HG02642 (cell line): ENCODE measurements at regions not wholly inside any gene's neighbourhood (a gene's known extent, or its start where the extent isn't known, plus 50 kb on each side); places are given as distances from the start of the nearest gene placed in this dataset.

ENCODE experiments used
- ATAC-seq: cut with Tn5 transposase; IDR thresholded peaks from one replicate; pipeline ENCODE4 v1.9.1; 2021; ENCODE audit warnings: mild to moderate bottlenecking; ENCODE audit not compliant: unreplicated experiment, poor library complexity

DNA sequence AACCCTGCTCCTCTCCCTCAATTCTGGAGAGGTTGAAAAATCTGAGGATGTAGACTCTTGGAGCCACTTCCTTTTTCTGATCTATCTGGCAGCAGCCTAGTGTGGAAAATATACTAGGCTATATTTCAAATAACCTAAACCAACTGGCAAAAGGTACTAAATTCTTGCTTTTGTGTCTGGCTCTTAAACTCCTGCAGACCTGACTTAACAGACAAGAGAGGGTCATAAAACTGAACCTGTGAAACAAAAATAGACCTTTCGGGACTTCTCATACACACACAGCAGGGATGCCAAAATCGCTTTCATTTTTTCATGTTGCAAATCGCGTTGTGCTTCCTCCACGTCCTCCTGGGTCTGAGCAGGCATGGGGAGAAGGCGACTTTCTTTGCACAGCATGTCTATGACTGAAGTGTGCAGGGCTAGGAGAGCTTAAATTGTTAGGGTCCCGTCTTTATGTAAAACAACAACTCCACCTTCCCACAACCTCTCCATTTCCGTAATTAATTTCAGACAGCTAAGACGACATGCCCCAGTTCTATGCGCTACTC, 520.7 kb upstream of the PSMD7 start:
- no peak for ATAC-seq

DNA sequence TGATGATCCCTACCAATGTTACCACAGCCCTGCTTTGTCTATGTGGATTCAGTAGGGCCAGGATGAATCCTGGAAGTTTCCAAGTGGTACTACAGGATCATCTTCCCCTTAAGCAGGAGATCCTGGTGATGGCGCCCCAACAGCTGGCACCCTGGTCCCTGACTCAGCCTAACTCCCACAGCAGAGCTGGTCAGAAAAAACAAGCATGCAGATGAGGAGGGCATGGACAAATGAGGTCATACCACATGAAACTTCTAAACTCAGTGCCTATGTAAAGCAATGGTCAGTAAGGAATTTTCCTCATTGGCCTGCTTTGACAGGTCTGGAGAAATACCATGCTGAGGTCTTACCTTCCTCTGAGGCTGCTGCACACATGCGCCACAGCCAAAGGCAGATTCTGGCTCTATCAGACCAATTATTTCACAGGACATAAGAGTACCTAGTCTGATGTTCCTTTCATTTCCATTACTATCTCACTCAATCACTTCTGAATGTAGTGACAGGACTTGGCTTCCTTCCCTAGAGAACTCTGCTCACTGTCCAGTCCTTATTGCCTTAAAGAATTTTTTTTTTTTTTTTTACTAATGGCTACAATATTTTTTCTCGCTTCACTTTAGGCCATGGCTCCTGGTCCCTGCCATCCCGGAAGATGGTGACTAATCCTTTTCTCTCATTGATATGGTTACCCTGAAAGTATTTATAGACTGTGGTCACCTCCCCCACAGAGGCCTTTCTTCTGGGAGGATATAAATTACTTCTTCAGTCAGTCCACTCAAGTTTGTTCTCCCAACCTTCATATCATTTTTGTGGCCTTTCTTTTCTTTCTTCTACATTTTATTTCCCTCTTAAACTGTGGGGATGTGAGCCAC, 525.2 kb upstream of the PSMD7 start:
- no peak for ATAC-seq

DNA sequence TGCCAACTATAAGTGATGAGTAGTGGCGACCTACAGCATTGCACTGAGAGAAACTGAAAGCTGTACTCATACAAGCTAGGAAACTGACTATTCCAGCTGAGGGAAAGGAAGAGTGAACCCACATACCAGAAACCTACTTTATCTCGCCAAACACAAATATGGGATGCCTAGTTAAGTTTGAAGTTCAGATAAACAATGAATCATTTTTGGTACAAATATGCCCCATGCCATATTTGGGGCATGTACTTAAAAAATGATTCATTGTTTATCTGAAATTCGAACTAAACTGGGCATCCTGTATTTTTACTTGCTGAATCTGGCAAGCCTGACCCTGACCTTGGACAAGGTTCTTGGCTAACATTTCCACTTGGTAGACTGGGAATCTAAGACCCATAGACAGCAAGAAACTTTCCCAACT, 527.8 kb upstream of the PSMD7 start:
- ATAC-seq: no peak

DNA sequence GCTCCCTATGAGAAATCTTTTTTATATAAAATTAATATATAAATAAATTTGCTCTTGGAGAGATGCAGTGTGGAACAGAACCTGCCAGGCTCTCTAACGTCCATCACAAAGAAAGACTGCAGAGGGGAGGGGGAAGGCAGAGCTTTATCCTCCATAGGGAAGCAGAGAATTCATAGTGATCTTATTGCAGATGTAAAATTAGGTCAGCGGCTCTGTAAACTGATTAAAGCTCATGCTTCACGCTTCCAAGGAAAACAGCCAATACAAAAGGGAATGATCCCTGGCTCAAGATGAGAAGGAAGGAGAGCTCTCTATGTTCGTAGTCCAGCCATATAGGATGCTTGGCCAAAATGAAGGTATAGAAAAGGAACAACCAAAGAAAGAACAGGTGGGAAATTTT, 532.3 kb upstream of the PSMD7 start:
- no peak for ATAC-seq

DNA sequence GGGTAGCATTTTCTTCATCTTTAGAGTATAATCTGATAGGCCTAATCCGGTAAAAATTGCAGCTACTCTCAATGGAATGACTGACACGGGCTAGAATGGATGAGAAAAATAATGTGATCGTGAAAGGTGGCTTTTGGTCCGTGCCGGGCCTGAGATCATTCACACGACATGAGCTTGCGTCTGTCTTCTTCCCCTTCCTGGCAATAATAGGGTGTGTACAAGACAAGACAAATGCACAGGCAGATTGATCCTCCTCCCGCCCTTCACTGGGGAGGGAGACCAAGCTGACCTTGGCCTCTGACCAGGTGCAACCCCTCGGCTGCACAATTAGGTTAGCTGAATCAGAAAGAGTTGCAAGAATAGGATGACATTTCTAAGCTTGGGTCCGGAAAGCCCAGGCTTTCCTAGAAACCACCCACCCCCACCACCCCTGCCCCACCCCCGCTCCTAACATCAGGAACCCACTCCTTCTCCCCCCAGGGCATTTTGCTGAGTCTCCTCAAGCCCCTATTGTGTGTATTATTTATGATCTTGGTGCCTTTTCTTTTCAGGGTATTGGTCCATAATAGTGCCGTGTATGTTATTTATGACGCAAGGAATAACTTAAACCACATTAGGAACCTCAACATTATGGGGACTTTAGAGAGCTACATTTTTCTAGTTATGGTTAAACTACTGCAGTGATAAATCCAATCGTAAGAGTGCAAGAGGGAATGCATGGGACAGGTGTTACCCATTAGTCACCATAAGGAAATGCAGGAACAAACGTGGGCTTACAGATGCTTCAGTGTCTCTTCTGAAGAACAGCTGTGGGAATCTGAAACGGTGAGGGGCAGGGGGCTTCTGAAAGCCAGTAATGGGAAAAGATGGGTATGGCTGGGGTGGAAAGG, 540.1 kb upstream of the PSMD7 start:
- ATAC-seq: no peak

DNA sequence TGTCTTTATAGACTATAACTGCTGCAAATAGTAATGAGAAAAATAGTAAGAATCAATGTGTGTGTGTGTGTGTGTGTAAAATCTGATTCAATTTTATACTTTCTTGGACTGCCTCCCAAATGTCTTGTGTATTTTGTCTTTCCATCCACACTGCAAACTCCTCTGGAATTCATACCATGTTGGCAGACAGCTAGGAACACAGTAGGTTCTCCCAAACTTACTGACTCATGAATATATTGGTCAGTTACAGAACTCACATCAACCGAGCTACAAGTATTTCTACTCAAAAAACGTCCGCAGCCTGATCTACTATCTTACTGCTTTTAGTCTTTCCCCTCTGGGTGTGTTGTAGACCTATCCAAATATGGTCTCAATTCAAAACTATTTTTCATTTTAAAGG, 542.7 kb upstream of the PSMD7 start:
- no peak for ATAC-seq

DNA sequence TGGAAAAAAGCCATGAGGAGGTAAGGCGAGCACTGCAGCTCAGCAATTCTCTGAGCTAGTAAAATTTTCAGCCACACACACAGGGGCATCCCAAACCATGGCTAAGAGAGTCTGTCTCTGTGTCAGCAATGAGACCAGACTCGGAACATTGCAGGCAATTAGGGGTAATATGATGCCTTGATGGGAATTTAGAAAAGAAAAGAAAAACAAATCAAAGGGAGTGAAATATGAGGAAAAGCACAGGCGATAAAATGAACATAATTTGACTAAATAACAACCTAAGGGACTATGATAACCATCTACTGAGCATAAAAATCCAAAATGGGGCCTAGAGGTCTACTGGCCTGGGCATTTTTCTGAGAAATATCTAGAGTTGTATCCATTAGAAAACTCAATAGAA, 546.0 kb upstream of the PSMD7 start:
- ATAC-seq: no peak

DNA sequence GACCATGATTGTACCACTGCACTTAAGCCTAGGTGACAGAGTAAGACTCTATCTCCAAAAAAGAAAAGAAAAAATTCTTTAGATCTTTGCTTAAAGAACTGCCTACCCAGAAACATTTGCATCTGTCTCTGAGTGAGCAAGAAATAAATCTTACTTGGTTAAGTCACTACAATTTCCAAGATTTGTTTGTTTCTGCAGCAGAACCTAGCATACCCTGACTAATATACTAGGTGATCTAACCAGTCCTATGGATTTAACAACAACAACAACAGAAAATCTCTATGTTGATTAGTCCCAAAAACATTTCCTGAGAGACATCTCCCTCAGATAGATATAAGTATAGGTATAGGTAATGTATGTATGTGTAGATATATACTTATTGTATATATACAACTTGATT, 549.3 kb upstream of the PSMD7 start:
- ATAC-seq: no peak

DNA sequence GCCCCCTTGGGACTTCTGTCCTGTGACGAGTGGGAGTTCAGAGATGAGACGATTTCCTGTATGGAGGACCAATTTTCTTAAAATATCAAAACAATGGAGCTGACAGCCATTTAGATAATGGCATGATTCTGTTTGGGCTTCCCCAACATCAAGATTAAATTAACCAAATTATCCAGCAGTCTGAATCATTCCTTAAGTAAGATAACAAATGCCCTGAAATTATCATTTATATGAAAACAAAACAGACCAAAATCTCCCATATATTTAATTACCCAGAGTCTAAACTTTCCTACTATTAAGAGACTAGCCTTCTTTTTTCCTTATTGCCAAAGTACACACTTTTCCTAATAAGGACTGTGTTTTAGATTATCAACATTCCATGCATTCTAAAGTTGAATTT, 550.1 kb upstream of the PSMD7 start:
- ATAC-seq: no peak

DNA sequence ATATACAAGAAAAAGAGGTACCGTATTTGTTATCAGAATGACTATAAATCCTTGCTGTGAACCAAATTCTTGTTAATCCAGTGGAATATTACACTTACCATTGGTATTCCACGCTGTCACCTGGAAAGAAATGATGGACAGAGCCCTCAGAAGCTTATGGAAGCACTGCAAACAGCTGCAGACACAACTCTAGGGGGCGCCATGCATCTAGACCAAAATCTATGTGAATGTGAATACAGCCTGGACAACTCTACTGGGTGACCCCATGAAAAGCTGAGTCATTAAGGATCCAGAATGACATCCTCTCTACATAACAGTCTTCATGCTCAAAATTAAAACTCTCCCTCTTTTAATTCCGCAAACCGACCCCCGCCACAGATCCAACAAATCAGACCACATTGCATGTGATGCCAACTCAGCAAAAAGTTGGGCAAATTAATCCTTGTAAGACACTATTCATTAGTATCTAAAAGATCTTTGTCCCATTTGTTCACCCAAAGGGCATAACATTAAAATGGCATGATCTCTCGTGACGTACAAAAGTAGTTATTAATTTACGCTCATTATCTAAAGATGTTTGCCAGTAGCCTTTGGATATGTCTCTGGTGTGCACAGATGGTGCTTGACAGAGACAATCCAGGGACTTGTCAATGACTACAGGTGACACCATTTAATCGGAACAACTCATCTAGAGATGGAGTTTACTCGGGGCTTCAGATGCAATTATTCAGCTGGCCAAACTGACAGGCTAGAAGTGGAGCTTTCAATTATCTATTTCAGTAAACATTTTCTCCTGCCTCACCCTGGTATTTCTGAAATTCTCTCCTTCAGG, 552.7 kb upstream of the PSMD7 start:
- ATAC-seq: no peak

DNA sequence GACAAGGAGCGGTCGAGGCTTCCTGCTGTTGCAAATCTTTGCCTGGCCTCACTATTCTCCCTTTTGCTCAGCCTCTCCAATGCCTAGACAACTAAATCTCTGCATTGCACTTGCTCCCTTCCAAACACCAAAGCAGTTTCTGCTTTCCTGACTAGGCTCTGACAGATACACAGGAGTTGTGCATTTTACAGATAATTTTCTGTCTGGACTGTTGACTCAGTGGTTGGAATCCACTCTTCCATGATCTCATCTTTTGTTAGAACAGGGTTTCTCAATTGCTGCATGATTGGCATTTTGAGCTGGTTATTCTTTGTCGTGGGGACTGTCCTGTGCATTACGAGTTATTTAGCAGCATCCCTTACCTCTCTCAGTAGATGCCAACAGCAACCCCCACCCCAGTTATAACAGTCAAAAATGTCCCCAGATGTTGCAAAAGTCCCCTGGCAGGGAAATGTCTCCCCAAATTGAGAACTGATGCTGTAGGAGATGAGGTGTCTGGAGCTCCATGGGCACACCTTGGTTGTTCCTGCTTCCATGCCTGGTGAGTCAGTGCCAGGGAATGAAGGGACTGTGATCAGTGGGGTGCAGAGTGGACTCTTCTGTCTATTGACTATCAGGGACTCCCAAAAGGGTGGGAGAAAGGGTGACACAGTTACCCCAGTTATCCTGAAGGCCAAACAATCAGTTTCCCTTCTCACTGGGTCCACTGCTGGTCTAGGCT, 557.4 kb upstream of the PSMD7 start:
- no peak for ATAC-seq

DNA sequence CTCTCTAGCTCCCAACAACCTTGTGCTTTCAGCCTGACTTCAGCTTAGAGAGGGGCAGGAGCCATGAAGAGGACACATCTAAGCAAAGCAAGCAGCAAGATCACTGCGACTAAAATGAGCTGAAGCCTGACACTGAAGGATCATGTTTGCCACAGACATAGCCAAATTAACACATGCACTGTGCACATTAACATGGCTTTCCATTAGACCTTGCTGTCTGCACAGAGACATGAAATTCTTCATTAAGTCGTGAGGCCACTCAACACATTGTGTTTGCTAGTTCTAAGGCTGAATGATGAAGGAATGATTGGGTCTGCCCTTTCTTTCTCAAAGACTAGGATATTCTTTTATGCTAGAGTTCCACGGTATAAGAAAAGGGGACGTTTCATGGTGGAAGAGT, 558.3 kb upstream of the PSMD7 start:
- no peak for ATAC-seq

DNA sequence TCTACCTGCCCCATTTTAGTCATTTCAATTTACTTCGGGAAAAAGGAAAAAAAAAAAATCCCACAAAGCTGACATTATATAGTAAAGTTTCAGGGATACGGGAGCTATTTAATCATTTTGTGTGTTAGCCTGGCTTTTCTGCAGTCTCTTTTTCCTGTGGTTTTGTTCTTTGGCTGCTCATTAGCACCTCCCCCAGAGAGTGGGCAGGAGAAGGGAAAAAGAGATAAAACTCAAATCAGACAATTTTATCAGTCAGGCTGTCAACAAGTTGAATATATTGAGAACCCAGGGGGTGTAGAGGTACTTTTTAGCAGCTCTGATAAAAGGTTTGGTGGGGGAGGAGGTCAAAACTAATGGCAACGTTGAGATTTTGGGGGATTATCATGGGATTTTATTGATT, 559.0 kb upstream of the PSMD7 start:
- no peak for ATAC-seq

DNA sequence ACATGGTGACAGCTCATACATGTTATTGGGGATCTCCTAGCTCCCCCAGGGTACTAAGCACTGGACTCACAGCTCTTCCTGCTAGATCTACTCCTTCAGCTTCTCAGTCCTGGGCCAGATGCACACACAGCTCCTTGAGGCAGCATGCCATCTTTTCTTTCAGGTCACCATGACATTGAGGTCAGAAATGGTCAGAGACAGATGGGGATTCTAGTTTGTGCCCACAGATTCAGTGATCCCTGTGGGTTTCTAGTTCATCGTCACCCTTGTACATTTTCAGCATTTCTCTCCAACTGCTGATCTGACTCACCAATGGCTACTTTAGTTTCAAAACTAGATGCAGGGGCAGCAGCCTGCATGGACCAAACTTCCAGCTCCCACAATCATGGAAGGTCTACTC, 560.7 kb upstream of the PSMD7 start:
- ATAC-seq: no peak

DNA sequence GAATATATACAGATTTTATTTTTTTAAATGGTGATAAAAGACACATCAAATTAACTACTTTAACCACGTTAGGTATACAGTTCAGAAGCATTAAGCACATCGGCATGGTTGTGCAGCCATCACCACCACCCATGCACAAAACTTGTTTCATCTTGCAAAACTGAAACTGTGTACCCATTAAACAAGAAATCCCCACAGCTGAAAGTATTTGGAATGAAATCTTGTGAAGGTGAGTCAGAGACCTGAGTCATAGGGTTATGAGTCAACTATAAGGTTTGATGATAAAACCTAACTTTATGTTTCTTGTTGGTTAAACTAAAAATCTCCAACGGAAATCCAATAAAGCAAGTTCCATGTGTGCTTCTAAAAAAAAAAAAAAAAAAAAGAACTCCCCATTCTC, 561.6 kb upstream of the PSMD7 start:
- ATAC-seq: peak; percentile 47

DNA sequence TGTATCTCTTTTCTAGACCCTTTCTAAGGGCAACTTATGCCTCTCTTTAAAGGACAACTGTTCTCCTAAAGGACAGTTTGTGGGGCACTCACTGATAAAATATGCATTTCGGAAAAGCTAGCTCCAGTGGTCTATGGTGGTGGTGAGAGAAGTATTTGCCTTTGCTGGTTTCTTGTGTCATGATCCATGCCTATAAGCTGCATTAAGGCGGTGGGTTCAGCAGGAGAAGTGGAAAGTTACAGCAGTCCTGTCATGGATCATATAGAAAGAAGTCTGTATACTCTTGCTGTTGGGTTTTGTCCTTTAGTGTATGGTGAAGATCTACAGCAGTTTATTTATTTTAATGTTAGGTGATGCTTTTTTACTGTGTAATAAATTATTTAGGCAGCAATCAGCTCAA, 563.9 kb upstream of the PSMD7 start:
- no peak for ATAC-seq

DNA sequence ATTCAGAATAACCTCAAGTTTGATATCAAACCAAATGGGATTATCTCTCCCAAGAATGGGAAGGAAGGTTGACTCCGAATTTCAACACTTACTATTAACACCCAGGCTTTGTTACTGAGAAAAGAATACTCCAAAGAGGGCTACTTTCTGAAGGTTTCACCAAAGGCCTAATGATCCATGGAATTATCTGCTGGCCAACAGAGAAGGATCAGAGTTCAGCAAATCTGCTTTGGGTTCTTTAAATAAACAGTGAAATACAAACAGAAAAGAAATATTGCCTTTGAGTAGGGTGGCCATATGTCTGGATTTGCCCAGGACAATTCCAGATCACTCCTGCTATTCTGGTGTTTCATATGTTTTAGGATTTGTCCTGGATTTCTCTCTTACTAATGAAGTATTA, 564.5 kb upstream of the PSMD7 start:
- ATAC-seq: no peak

DNA sequence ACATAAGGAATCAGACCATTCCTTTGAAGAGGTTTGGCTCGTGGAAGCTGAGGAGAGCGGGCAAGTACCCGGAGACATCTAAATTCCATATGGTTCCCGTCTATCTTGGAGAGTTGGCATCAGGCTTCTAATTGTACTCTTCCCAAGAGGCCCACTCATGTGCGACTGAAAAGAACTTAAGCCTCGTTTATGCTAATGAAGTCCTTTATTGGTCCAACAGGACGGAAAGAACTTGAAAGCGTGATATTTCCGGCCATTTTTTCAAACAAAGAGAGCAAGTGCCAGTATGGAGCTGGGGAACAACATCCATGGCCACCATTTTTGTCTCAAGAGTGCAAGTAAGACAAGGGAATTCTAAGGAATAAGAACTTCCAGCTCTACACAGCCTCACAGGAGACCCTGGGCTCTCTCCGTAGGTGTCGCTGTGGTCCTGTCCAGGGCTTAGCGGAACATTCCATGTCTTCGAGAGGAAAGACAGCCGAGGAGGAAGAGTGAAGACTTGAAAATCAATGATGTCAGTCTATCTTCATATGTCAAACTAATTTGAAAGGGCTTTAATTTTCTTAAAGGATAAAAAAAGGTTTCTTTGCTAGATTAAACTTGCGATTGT, 566.0 kb upstream of the PSMD7 start:
- ATAC-seq: no peak

DNA sequence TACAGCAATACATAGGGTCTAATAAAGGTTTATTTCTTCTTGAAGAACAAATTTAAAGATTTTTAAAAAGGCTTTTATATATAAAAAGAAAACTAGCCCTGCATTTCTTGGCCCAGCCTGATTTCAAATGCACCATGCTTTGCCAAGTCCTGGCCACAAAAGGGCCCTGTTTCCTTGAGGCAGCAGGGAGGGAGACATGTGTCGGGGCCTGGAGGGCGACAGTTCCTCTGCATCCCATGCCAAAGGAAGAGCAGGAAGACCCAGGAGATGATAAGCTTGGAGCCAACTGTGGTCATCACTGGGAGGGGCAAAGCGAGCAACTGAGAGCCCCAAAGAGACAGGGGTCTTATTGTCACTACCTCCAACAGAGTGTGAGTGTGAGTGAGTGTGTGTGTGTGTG, 571.5 kb upstream of the PSMD7 start:
- no peak for ATAC-seq
